Glutamatergic neuron (in vitro differentiated cells): ENCODE measurements at regions not wholly inside any gene's neighbourhood (a gene's known extent, or its start where the extent isn't known, plus 50 kb on each side); places are given as distances from the start of the nearest gene placed in this dataset.

Experiments
- DNase-seq: peaks from one replicate; pipeline ENCODE4 v3.0.0; 2022
- H3K27ac Mint-ChIP-seq: one replicate; pipeline ENCODE4 v1.8.0; 2020; ENCODE audit warnings: mild to moderate bottlenecking, mixed read lengths, inconsistent platforms; ENCODE audit not compliant: unreplicated experiment
- H3K27me3 Mint-ChIP-seq: one replicate; pipeline ENCODE4 v1.8.0; 2020; ENCODE audit warnings: mild to moderate bottlenecking, moderate library complexity, mixed read lengths, inconsistent platforms; ENCODE audit not compliant: unreplicated experiment
- H3K36me3 Mint-ChIP-seq: one replicate; pipeline ENCODE4 v1.8.0; 2020; ENCODE audit warnings: mild to moderate bottlenecking, mixed read lengths, inconsistent platforms; ENCODE audit not compliant: unreplicated experiment
- H3K4me1 Mint-ChIP-seq: one replicate; pipeline ENCODE4 v1.8.0; 2020; ENCODE audit warnings: mild to moderate bottlenecking, low read depth, mixed read lengths, inconsistent platforms; ENCODE audit not compliant: unreplicated experiment
- H3K4me3 Mint-ChIP-seq: one replicate; pipeline ENCODE4 v1.8.0; 2020; ENCODE audit warnings: mild to moderate bottlenecking, mixed read lengths, inconsistent platforms; ENCODE audit not compliant: unreplicated experiment
- H3K9me3 Mint-ChIP-seq: one replicate; pipeline ENCODE4 v1.8.0; 2020; ENCODE audit warnings: mild to moderate bottlenecking, moderate library complexity, mixed read lengths, inconsistent platforms; ENCODE audit not compliant: unreplicated experiment
- TF ChIP-seq, protein P1 (sequence below): fragments of 200-600 bp; sonication (generic); IDR thresholded peaks from one replicate; pipeline ENCODE4 v1.5.0; 2021; ENCODE audit not compliant: partially characterized antibody, unreplicated experiment

- TF ChIP-seq, protein P1, sequence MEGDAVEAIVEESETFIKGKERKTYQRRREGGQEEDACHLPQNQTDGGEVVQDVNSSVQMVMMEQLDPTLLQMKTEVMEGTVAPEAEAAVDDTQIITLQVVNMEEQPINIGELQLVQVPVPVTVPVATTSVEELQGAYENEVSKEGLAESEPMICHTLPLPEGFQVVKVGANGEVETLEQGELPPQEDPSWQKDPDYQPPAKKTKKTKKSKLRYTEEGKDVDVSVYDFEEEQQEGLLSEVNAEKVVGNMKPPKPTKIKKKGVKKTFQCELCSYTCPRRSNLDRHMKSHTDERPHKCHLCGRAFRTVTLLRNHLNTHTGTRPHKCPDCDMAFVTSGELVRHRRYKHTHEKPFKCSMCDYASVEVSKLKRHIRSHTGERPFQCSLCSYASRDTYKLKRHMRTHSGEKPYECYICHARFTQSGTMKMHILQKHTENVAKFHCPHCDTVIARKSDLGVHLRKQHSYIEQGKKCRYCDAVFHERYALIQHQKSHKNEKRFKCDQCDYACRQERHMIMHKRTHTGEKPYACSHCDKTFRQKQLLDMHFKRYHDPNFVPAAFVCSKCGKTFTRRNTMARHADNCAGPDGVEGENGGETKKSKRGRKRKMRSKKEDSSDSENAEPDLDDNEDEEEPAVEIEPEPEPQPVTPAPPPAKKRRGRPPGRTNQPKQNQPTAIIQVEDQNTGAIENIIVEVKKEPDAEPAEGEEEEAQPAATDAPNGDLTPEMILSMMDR = no peak
- Mint-ChIP-seq H3K9me3 (no peaks in the 10 kb centered on the region), H3K4me1 (no peaks in the 10 kb centered on the region), H3K27ac (no peak overlapping the region), H3K4me3 (no peak overlapping the region), H3K27me3 (no peaks in the 10 kb centered on the region), H3K36me3 (no peaks in the 10 kb centered on the region)
- no peak for DNase-seq
These were observed 60.0 kb upstream of the HMGA2 start for GRCh38 chr12:65764325-65764724.

- DNase-seq = no peak
- Mint-ChIP-seq H3K4me1 (no peaks in the 10 kb centered on the region), H3K36me3 (no peaks in the 10 kb centered on the region), H3K27ac (no peak overlapping the region), H3K9me3 (no peaks in the 10 kb centered on the region), H3K4me3 (no peak overlapping the region), H3K27me3 (no peaks in the 10 kb centered on the region)
- TF ChIP-seq, protein P1 = no peak
These were observed 58.9 kb upstream of the HMGA2 start for GRCh38 chr12:65765436-65765813.

GRCh38 chr12:65769880-65770279, 54.4 kb upstream of the HMGA2 start:
- DNase-seq = no peak
- no peaks in the 10 kb centered on the region for H3K4me1 Mint-ChIP-seq
- no peak overlapping the region for H3K4me3 Mint-ChIP-seq
- TF ChIP-seq, protein P1 = no peak
- H3K27ac Mint-ChIP-seq = no peak overlapping the region
- H3K9me3 Mint-ChIP-seq = no peaks in the 10 kb centered on the region
- no peaks in the 10 kb centered on the region for H3K36me3 Mint-ChIP-seq
- no peaks in the 10 kb centered on the region for H3K27me3 Mint-ChIP-seq
